Endothelial cell of umbilical vein (primary cell): ENCODE measurements at regions not wholly inside any gene's neighbourhood (a gene's known extent, or its start where the extent isn't known, plus 50 kb on each side); places are given as distances from the start of the nearest gene placed in this dataset.

ENCODE experiments used
- BruUV-seq: library from RNA; stranded (reverse); fragments of 400-500 nt; replicated peaks from 2 replicates; lab custom pipeline; 2021; lab: Mats Ljungman, UMichigan
- CTCF ChIA-PET: fragments of 300-600, 350-600 bp; sonication (Branson Sonifier 250); formaldehyde crosslinking; loops from one replicate; lab custom pipeline; 2021; ENCODE audit warnings: antibody characterized with exemption, inconsistent platforms; lab: Charles Lee
- POLR2A ChIA-PET: fragments of 300-600, 350-600 bp; sonication (Branson Sonifier 250); formaldehyde crosslinking; loops from one replicate; lab custom pipeline; 2021; ENCODE audit warnings: antibody characterized with exemption, inconsistent platforms; lab: Charles Lee
- DNase-seq: peaks from one replicate; pipeline ENCODE4 v3.0.0-alpha.2; 2011; ENCODE audit warnings: low read depth, low spot score
- FAIRE-seq: peaks from 2 replicates; lab custom pipeline; 2011; peaks lifted over from hg19 to GRCh38; lab: Jason Lieb, UNC
- H2AFZ ChIP-seq: 2 replicates; pipeline ENCODE4 v1.6.0; 2012; ENCODE audit warnings: low read depth, low read length, control low read depth, inconsistent platforms
- H3K27ac ChIP-seq: 2 replicates; pipeline ENCODE4 v1.5.1; 2011; ENCODE audit warnings: low read depth, mild to moderate bottlenecking, control low read depth, low read length, moderate library complexity; ENCODE audit not compliant: insufficient read depth
- H3K27me3 ChIP-seq, 2 experiments: 2 replicates each; pipeline versions ENCODE4 v1.6.0 to v1.6.1; 2011; ENCODE audit warnings: low read length in 2 of 2, mixed read lengths in 1 of 2; ENCODE audit not compliant: control insufficient read depth in 2 of 2, insufficient read depth in 2 of 2
- H3K36me3 ChIP-seq, 2 experiments: 2 replicates in 1 of 2; 3 replicates in 1 of 2; pipeline ENCODE4 v1.5.1; 2011; ENCODE audit warnings: low read length in 2 of 2, mild to moderate bottlenecking in 1 of 2, moderate library complexity in 1 of 2; ENCODE audit not compliant: control insufficient read depth in 2 of 2, insufficient read depth in 2 of 2; ENCODE audit errors: extremely low read depth in 1 of 2
- H3K4me1 ChIP-seq: 3 replicates; pipeline ENCODE4 v1.5.1; 2011; ENCODE audit warnings: mild to moderate bottlenecking, low read length; ENCODE audit not compliant: control insufficient read depth, insufficient read depth; ENCODE audit errors: extremely low read depth
- H3K4me2 ChIP-seq: 2 replicates; pipeline ENCODE4 v1.6.1; 2011; ENCODE audit warnings: low read length, control low read depth, mixed read lengths; ENCODE audit not compliant: insufficient read depth
- H3K4me3 ChIP-seq, 3 experiments: fragments of 200-600 bp in 1 of 3; sonication (generic), shearing (Covaris generic) in 1 of 3; replicated peaks in 1 of 3; 2 replicates each; pipeline ENCODE4 v1.5.1; 2011 to 2016; ENCODE audit warnings: control low read depth in 3 of 3, low read length in 3 of 3, mild to moderate bottlenecking in 2 of 3, inconsistent platforms in 1 of 3, low read depth in 1 of 3, moderate library complexity in 1 of 3; ENCODE audit not compliant: insufficient read depth in 1 of 3
- H3K79me2 ChIP-seq: 2 replicates; pipeline ENCODE4 v1.6.0; 2012; ENCODE audit warnings: low read length, inconsistent platforms; ENCODE audit not compliant: control insufficient read depth, insufficient read depth
- H3K9ac ChIP-seq: replicated peaks from 2 replicates; pipeline ENCODE3; 2011; ENCODE audit warnings: low read length, control low read depth; ENCODE audit not compliant: insufficient read depth; ENCODE audit errors: extremely low read depth
- H3K9me1 ChIP-seq: replicated peaks from 3 replicates; pipeline ENCODE4 v1.6.0; 2011; ENCODE audit warnings: mild to moderate bottlenecking, low read length; ENCODE audit not compliant: control insufficient read depth, insufficient read depth; ENCODE audit errors: extremely low read depth
- H3K9me3 ChIP-seq: replicated peaks from 2 replicates; pipeline ENCODE4 v1.5.1; 2012; ENCODE audit warnings: low read length, inconsistent platforms; ENCODE audit not compliant: control insufficient read depth, insufficient read depth
- H4K20me1 ChIP-seq: replicated peaks from 2 replicates; pipeline ENCODE3; 2011; ENCODE audit warnings: mild to moderate bottlenecking, low read length; ENCODE audit not compliant: control insufficient read depth, insufficient read depth; ENCODE audit errors: extremely low read depth
- CTCF ChIP-seq, 2 donors: IDR thresholded peaks; 1 replicate in 1 of 2; 2 replicates in 1 of 2; pipeline ENCODE4 v1.5.1; 2011; ENCODE audit warnings: low read length in 2 of 2, mild to moderate bottlenecking in 2 of 2, moderate library complexity in 2 of 2, control low read depth in 1 of 2, inconsistent platforms in 1 of 2, low read depth in 1 of 2; ENCODE audit not compliant: insufficient read depth in 1 of 2; ENCODE audit errors: extremely low read depth in 1 of 2
- EZH2 ChIP-seq: IDR thresholded peaks from 2 replicates; pipeline ENCODE4 v1.6.1; 2012; ENCODE audit warnings: borderline replicate concordance, low read depth, mild to moderate bottlenecking, moderate library complexity, low read length, inconsistent platforms; ENCODE audit not compliant: severe bottlenecking
- FOS ChIP-seq: IDR thresholded peaks from 2 replicates; pipeline ENCODE4 v1.6.1; 2011; ENCODE audit warnings: mild to moderate bottlenecking, low read length, moderate library complexity, borderline replicate concordance; ENCODE audit not compliant: insufficient read depth
- GATA2 ChIP-seq: IDR thresholded peaks from 2 replicates; pipeline ENCODE4 v1.7.0; 2011; ENCODE audit warnings: low read depth, mild to moderate bottlenecking, moderate library complexity, mixed read lengths, low read length; ENCODE audit not compliant: insufficient read length, insufficient read depth
- JUN ChIP-seq: IDR thresholded peaks from 2 replicates; pipeline ENCODE4 v1.6.1; 2011; ENCODE audit warnings: borderline replicate concordance, low read depth; ENCODE audit not compliant: insufficient read length, insufficient read depth
- MAX ChIP-seq: IDR thresholded peaks from 2 replicates; pipeline ENCODE4 v1.6.1; 2011; ENCODE audit not compliant: insufficient read depth, insufficient read length
- MYC ChIP-seq: IDR thresholded peaks from one replicate; pipeline ENCODE4 v1.6.1; 2011; ENCODE audit warnings: mild to moderate bottlenecking, low read depth, low read length
- POLR2A ChIP-seq: IDR thresholded peaks from 2 replicates; pipeline ENCODE4 v1.6.1; 2012; ENCODE audit warnings: low read depth, mild to moderate bottlenecking, control low read depth, low read length
- POLR2AphosphoS5 ChIP-seq: IDR thresholded peaks from 2 replicates; pipeline ENCODE4 v1.6.1; 2012; ENCODE audit warnings: low read depth, mild to moderate bottlenecking, control low read depth, low read length, moderate library complexity; ENCODE audit not compliant: insufficient read depth
- dilution Hi-C: fragments of 300-500 bp; cut with MboI; formaldehyde crosslinking; loops from one replicate; pipeline ENCODE4 v1.15.0; 2019; ENCODE audit warnings: low sequenced_read_pairs; ENCODE audit not compliant: extremely low pct_ligation_motif_present
- intact Hi-C: fragments of 100-400 bp; cut with micrococcal nuclease; formaldehyde crosslinking; loops from one replicate; pipeline ENCODE4 v1.10.0; 2022

GRCh38 chr16:72397876-72398275 is 225.9 kb upstream of the PMFBP1 start:
- ChIA-PET CTCF (no interaction called here), POLR2A (no interaction called here)
- H3K9me3 ChIP-seq, result no peaks in the 10 kb centered on the region
- H3K27me3 ChIP-seq, result no peaks in the 10 kb centered on the region
- DNase-seq, result no peak
- no peaks in the 10 kb centered on the region for H3K4me1 ChIP-seq
- H3K4me3 ChIP-seq, result no peak overlapping the region
- no peaks in the 10 kb centered on the region for H4K20me1 ChIP-seq
- no peaks in the 10 kb centered on the region for H3K79me2 ChIP-seq
- H3K9ac ChIP-seq, result no peak overlapping the region
- no peaks in the 10 kb centered on the region for H3K36me3 ChIP-seq
- H3K9me1 ChIP-seq, result no peaks in the 10 kb centered on the region
- no peak for TF ChIP-seq CTCF (IDR thresholded peaks at IDR 0.05; ENCODE audit: extremely low read depth in 1 of 2, insufficient read depth in 1 of 2, low read depth in 1 of 2, low read length in 2 of 2)
- TF ChIP-seq GATA2, result no peak
- TF ChIP-seq MYC, result no peak
- no peak for TF ChIP-seq JUN
- no peak overlapping the region for H3K4me2 ChIP-seq
- no TSS peak for BruUV-seq
- no peak for FAIRE-seq
- H2AFZ ChIP-seq, result no peak overlapping the region
- H3K27ac ChIP-seq, result no peak overlapping the region
- intact Hi-C loops (loop anchor here (5.0 kb wide), 1 partner anchor 1479 kb away; no protein-coding TSS in a partner anchor), dilution Hi-C loops (no loop called here)

GRCh38 chr16:72394526-72394925 is 222.6 kb upstream of the PMFBP1 start:
- no peak overlapping the region for H2AFZ ChIP-seq
- no peaks in the 10 kb centered on the region for H3K4me1 ChIP-seq
- intact Hi-C loops (no loop called here), dilution Hi-C loops (no loop called here)
- H3K9me3 ChIP-seq, result no peaks in the 10 kb centered on the region
- no peaks in the 10 kb centered on the region for H4K20me1 ChIP-seq
- H3K27me3 ChIP-seq, result no peaks in the 10 kb centered on the region
- no peak overlapping the region for H3K9ac ChIP-seq
- H3K79me2 ChIP-seq, result no peaks in the 10 kb centered on the region
- H3K9me1 ChIP-seq, result no peaks in the 10 kb centered on the region
- ChIA-PET CTCF (no interaction called here), POLR2A (no interaction called here)
- H3K4me3 ChIP-seq, result no peak overlapping the region
- TF ChIP-seq POLR2AphosphoS5 (no peak), JUN (no peak), CTCF (IDR thresholded peaks at IDR 0.05; ENCODE audit: extremely low read depth in 1 of 2, insufficient read depth in 1 of 2, low read depth in 1 of 2, low read length in 2 of 2) (no peak), MYC (no peak), MAX (no peak), POLR2A (no peak), GATA2 (no peak), EZH2 (no peak), FOS (no peak)
- H3K4me2 ChIP-seq, result no peak overlapping the region
- no peak for FAIRE-seq
- H3K27ac ChIP-seq, result no peak overlapping the region
- no TSS peak for BruUV-seq
- H3K36me3 ChIP-seq, result no peaks in the 10 kb centered on the region
- no peak for DNase-seq
